GM23248 (cell line): ENCODE measurements at regions not wholly inside any gene's neighbourhood (a gene's known extent, or its start where the extent isn't known, plus 50 kb on each side); places are given as distances from the start of the nearest gene placed in this dataset.

ENCODE experiments used
- EZH2 ChIP-seq: fragments of 200-600 bp; sonication (generic); IDR thresholded peaks from 2 replicates; pipeline ENCODE4 v1.6.1; 2018; ENCODE audit warnings: antibody characterized with exemption, mild to moderate bottlenecking; ENCODE audit not compliant: insufficient read depth, poor library complexity, severe bottlenecking
- EZH2phosphoT487 ChIP-seq: fragments of 200-600 bp; sonication (generic); IDR thresholded peaks from 2 replicates; pipeline ENCODE4 v1.6.1; 2018; ENCODE audit warnings: antibody characterized with exemption, moderate library complexity, mild to moderate bottlenecking, low read depth; ENCODE audit not compliant: insufficient read depth

DNA sequence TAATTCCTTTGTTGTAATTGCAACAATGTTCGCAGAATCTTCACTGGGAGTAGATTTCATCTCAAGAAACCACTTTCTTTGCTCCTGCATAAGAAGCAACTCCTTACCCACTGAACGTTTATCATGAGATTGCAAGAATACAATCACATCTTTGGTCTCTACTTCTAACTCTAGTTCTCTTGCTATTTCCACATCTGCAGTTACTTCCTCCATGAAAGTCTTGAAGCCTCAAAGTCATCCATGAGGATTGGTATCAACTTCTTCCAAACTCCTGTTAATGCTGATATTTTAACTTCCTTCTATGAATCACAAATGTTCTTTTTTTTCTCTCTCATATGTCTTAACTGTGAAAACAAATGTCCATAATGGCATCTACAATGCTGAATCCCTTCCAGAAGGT is 118.6 kb upstream of the RAB4A start:
- TF ChIP-seq EZH2phosphoT487 = no peak
- TF ChIP-seq EZH2 = no peak
